NB4 (cell line): ENCODE measurements at regions not wholly inside any gene's neighbourhood (a gene's known extent, or its start where the extent isn't known, plus 50 kb on each side); places are given as distances from the start of the nearest gene placed in this dataset.

ENCODE experiments used
- POLR2A ChIP-seq: IDR thresholded peaks from 2 replicates; pipeline ENCODE4 v1.6.1; 2011; ENCODE audit warnings: mild to moderate bottlenecking; ENCODE audit not compliant: insufficient read length; ENCODE audit errors: extremely low read depth
- TF ChIP-seq, protein P1 (sequence below): IDR thresholded peaks from one replicate; pipeline ENCODE4 v1.5.1; 2012; ENCODE audit warnings: low read depth, low read length
- TF ChIP-seq, protein P2 (sequence below): IDR thresholded peaks from 2 replicates; pipeline ENCODE4 v1.6.1; 2011; ENCODE audit warnings: low read depth, low read length

DNA sequence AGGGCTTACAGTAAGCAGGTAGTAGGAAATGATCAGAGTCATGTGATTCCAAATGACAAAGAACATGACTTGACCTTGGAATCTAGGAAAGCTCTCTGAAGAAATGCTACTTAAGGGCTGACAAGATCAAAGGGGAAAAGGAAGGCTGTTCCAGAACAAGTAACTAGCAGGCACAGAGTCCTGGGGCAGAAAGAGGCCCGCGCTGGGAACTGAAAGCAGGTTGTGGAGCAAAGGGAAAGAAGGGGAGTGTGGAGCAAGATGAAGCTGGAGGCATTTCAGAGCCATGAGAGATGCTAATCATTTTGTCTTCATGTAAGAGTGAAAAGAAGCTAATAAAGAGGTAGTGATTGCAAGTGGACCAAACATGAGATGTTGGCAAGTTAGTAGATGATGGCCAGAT is 397.5 kb downstream of the DTWD2 start:
- TF ChIP-seq, protein P1, sequence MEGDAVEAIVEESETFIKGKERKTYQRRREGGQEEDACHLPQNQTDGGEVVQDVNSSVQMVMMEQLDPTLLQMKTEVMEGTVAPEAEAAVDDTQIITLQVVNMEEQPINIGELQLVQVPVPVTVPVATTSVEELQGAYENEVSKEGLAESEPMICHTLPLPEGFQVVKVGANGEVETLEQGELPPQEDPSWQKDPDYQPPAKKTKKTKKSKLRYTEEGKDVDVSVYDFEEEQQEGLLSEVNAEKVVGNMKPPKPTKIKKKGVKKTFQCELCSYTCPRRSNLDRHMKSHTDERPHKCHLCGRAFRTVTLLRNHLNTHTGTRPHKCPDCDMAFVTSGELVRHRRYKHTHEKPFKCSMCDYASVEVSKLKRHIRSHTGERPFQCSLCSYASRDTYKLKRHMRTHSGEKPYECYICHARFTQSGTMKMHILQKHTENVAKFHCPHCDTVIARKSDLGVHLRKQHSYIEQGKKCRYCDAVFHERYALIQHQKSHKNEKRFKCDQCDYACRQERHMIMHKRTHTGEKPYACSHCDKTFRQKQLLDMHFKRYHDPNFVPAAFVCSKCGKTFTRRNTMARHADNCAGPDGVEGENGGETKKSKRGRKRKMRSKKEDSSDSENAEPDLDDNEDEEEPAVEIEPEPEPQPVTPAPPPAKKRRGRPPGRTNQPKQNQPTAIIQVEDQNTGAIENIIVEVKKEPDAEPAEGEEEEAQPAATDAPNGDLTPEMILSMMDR = no peak
- TF ChIP-seq POLR2A = no peak
- TF ChIP-seq, protein P2, sequence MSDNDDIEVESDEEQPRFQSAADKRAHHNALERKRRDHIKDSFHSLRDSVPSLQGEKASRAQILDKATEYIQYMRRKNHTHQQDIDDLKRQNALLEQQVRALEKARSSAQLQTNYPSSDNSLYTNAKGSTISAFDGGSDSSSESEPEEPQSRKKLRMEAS = no peak
